ENCODE measurements at regions not wholly inside any gene's neighbourhood (a gene's known extent, or its start where the extent isn't known, plus 50 kb on each side); places are given as distances from the start of the nearest gene placed in this dataset.

GRCh38 chr13:43985422-43986072 lies 105.8 kb downstream of the LACC1 start:
- DNase-seq = no peak

DNA sequence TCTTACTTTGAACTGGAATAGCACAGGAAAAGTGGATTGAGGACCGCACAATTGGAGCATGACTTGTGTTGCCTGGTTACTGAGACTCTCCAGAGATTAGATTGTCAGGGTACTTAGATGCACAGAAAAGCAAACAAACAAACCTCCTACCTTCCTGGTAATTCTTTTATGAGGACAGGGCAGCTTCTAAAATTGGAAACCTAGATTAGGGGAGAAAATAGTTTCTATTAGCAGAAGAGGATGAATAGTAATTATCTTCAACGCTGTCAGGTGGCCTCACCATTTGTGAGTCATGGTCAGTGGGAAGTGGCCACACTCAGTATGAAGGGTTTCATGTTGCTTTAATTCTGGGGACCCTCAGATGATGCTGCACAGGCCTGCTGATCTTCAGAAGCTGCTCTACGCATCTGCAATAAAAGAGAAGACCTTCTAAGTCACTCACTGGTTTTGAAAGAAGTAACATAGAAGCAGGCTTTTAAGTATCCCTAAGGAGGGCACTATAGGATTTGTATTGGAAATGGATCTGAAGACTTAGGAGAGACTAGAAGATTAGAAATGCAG lies 106.8 kb downstream of the LACC1 start:
- DNase-seq = peak; percentile 5

DNA sequence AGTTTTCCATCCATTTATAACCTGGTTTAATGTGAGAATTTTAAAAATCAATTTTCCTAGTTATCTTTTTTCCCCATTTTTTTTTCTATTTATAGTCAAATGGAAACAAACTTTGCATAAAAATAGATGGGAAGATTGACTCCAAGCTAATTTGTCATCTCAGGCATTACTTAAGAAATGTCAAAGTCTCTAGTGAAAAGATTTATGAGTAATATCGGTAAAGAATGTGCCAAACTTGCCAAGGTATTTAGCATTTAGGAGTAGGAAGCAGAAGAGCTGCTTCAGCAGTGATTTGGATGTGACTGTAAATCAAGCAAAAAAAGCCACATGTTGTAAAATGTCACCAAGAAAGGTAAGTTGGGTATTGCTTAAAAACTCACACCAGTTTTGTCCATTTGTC lies 108.6 kb downstream of the LACC1 start:
- DNase-seq = no peak

- DNase-seq = no peak
Observed at GRCh38 chr13:43990021-43990420, 110.3 kb downstream of the LACC1 start.

DNA sequence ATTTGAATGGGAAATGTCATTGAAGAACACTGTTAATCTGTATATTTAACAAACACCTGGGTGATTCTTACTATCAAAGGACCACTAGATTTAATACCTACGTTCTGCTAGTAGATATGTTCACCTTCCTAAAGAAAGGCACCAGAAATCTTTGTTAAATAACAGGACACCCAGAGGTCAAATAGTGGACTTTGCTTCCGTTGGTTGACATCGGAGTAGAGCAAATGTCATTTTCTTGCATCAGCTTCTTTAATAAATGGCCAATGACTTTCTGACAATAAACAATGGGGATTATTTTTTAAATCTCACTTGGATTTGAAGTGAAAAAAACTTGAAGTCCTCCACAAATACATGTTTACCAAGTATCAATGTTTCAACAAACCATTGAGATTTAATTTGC lies 111.1 kb downstream of the LACC1 start:
- DNase-seq = no peak

GRCh38 chr13:43991773-43992201 lies 112.1 kb downstream of the LACC1 start:
- DNase-seq = no peak

DNA sequence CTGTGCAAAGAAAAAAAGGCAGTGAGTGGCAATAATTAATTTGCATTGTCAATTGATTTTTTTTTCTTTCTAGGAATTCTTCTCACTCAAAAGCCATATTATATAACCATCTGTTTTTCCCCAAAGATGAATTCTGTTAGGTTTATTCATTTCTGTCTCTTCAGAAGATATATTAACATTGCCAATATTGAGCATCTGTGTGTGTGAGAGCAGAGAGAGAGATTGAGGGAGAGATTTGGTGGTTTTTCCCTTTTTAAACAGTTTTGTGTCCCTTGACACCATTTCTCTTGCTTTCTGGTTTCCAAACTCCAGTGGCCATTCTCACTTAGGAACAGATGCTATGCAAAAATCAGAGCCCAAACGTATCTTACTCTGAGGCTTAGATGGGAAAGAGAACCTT lies 112.5 kb downstream of the LACC1 start:
- DNase-seq = no peak

DNA sequence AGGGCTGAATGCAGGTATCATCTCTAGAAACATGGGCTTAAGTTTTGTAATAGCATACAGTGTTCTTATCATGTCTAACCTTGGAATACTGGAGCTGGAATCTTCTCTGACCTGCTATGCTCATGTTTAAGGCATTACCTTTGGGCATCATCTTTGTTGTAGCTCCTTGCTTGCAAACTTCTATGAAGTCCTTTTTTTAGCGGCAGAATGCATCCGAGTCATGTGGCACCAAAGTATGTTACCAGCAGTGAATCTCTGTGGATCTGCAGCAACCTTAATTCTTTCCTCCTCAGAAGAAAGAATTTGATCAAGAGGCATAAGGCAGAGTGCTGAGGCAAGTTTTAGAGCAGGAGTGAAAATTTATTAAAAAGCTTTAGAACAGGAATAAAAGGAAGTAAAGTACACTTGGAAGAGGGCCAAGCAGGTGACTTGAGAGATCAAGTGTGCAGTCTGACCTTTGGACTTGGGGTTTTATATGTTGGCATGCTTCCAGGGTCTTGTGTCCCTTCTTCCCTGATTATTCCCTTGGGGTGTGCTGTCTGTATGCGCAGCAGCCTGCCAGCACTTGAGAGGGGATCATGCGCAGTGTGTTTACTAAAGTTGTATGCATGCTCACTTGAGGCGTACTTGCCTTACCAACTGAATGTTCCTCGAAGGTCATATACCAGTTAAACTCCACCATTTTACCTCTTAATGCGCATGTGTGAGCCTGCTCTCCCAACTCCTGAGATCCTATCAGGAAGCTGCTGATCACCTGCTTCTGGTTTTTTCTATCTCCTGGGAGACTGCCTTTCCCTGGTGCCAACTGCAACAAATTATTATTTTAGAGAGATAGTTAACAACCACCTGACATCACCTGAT lies 115.5 kb downstream of the LACC1 start:
- no peak for DNase-seq

- DNase-seq = no peak
Observed at GRCh38 chr13:43996221-43996620, 116.5 kb downstream of the LACC1 start.

DNA sequence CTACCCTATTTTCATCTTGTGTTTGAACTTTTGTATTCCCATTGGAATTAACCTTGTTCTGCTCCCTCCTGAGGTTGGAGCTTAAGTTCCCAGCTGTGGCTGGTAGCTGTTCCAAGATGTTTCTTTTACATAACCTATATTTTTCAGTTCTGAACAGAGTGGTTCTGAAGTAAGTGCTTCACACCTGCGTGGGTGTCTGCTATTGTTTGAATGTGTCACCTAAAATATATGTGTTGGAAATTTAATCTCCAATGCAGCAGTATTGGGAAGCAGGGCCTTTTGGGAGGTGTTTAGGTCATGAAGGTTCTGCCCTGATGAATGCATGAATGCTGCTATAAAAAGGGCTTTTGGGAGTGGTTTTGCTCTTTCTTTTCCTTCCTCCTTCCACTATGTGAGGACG lies 123.8 kb downstream of the LACC1 start:
- DNase-seq = no peak

DNA sequence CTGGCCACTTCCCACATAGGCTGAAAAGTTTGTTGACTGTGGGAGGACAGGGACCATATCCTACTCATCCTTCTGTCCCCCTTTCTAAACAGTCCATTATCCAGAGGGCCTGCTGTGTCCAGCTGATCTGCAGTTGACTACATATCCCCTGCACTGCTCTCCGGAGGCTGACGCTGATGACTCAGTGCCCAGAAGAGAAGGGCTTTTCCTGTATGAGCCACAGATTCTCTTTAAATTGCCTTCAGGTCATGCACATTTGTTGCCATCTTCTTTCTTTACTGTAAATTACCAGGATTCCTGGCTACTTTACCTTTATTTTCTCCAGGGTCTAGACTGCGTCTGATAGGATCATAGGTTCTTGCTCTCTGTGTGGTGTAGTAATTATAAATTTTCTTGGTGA lies 125.2 kb downstream of the LACC1 start:
- no peak for DNase-seq

- no peak for DNase-seq
Observed at GRCh38 chr13:44007451-44007850, 127.7 kb downstream of the LACC1 start.

DNA sequence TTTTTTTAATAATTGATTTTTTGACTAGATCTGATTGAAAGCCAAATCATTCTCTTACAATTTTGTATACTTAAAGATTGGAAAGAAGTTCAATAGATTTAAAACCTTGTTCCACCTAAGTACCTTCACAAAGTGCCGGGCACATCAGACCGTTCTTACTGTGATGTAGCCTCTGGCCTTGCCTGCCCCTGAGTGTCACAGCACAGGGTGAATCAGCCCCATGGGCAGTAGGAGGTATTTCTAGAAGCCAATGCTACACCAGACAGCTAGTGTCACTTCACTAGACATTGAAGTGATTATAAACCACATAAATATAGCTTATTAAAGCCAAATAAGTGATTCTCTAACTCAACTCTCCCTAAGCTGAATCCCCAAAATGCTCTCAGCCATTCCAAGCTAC lies 131.3 kb downstream of the LACC1 start:
- DNase-seq = no peak

DNA sequence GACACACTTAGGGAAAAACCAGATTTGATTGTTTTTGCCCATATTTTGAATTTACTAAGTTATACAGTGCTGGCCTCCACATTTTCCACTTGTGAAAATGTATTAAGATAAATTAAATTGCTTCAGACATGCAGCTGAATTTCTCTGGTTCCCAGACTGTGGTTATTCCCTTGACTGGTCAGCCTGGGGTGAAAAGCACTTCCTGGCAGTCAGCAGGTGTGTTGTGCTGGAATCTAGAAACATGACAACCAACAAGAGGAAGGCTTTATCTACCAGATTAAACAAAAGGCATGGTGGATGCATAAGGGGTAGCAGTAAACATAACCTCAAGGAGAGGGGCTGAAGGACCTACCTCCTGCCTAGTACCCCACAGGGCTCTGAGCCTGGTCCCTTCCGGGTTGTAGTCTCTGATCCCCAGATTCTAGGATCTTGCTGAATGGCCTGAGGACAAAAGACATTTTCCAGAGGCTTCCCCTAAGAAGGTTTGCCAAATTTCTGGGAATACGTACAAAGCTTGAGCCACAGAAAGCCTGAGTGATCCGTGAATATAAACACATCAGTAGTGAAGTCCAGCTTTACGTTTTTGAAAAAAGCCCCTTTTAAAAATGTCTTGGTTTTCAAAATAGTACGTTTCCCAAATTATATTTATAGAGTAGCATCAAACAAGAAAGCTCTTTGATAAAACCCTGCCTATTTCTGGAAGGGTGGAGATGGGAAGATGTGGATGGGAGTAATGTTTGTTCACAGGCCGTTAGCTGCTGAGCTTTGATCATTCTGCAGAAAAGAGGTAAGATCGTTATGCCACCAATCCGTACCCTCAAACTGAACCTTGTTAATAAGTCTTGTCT lies 133.4 kb downstream of the LACC1 start:
- DNase-seq = no peak

GRCh38 chr13:44013758-44014291 lies 134.1 kb downstream of the LACC1 start:
- no peak for DNase-seq

GRCh38 chr13:44014501-44014900 lies 134.8 kb downstream of the LACC1 start:
- no peak for DNase-seq

DNA sequence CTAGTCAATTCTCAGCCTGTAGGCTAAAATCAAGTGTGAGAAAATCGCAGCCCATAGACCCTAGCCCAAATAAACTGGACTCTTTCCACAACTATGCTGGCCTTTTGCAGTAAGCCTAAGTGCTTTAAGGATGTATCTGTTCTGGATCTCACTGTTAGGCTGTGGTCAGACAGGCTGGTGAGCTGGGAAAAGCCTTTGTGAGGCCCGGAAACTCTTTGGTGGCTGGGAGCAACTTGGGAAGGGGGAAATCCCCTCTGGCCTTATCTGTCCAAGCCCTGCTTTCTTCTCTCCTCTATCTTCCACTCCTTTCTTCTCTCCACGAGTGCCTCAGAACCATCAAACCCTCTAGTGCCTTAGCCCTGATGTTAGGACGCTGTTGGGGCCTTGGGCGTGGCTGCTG lies 135.4 kb downstream of the LACC1 start:
- no peak for DNase-seq

DNA sequence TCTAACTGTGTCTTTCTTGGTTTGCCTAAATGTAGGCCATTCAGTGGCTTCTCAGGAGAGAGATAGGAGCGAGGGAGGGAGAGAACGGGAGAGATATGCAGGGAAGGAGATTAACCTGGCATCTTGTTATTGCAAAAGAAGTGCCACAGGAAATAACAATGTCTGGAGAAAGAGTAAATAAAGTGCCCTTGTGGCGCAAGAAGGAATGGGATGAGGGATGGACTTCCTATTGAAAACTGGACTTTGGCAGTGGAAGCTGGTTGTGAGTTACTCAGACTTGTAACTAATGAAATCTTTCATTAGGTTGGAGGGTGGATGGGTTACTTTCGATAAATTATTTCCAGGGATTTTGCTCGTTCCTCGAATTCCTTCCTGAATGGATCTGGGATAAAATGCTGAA lies 136.1 kb downstream of the LACC1 start:
- no peak for DNase-seq

DNA sequence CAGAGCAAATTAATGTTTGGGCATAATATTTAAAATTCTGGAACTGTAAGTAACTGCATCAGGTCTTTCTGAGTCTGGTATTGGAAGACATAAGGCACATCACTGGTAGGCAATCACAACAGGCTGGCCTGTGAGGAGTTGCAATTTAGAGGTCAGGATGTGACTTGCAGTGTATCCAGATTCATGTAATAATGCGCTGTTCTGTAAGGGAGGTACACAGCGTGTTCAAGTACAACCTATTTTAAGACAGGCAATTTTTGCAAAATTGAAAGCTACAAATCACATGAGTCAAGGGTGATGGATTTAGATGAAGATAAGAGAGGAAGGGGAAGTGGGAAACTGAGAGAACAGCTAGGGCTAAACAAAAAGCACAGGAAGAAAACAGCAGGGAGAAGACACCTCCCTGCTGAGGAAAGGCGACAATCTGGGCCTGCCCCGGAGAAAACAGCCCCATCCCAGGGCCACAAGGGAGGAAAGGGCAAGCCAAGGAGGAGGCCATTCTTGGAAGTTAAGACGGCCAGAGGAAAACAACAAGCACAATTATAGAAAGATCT lies 138.1 kb downstream of the LACC1 start:
- DNase-seq = peak; percentile 15

- DNase-seq = no peak
Observed at GRCh38 chr13:44019651-44020050, 139.9 kb downstream of the LACC1 start.

GRCh38 chr13:44021422-44021821 lies 141.7 kb downstream of the LACC1 start:
- no peak for DNase-seq

DNA sequence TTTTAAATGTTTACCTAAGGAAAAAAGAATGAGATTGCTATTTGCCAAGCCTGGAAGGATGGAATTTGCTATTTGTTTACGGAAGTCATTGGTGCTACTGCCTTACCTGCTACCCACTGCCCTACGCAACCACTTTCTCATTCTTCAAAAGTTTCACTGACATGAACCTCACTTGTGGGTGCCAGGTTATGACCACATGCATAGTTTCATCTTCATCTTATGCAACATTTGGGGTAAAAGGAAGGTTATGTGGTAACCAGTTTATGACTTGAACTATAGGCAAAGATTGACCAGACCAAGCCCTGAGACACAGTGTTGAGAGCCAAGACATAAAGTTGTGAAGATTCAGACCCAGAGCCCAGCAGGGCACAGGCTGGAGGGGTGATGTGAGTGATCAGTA lies 142.5 kb downstream of the LACC1 start:
- peak; percentile 15 for DNase-seq

All from inflammatory macrophage treated with lipopolysaccharide for 4 hours (primary cell).